HepG2 (cell line): ENCODE measurements at regions not wholly inside any gene's neighbourhood (a gene's known extent, or its start where the extent isn't known, plus 50 kb on each side); places are given as distances from the start of the nearest gene placed in this dataset.

Experiments
- ATAC-seq: fragments of 200-7000 bp; cut with Tn5 transposase; 3 replicates; pipeline ENCODE4 v1.9.1; 2020; ENCODE audit warnings: mild to moderate bottlenecking, moderate library complexity
- BruUV-seq: library from RNA; stranded (reverse); fragments of 400-500 nt; replicated peaks from 2 replicates; lab custom pipeline; 2021; lab: Mats Ljungman, UMichigan
- CTCF ChIA-PET: fragments of 300-600 bp; formaldehyde crosslinking; extraction: SDS; loops from one replicate; lab custom pipeline; 2021; ENCODE audit warnings: low total read pairs, inconsistent platforms, low intra/inter-chr PET ratio; lab: Yijun Ruan, JAX
- POLR2A ChIA-PET: fragments of 350-600 bp; sonication (Branson Sonifier 250); formaldehyde crosslinking; loops from one replicate; lab custom pipeline; 2020; ENCODE audit warnings: antibody characterized with exemption, inconsistent platforms; lab: Yijun Ruan, JAX
- DNase-seq: peaks from one replicate; pipeline ENCODE4 v3.0.0-alpha.2; 2015; ENCODE audit warnings: low spot score
- FAIRE-seq: peaks from 3 replicates; lab custom pipeline; 2011; peaks lifted over from hg19 to GRCh38; lab: Jason Lieb, UNC
- H2AFZ ChIP-seq: one replicate; pipeline ENCODE4 v1.6.1; 2011; ENCODE audit warnings: low read length, inconsistent platforms
- H3K27ac ChIP-seq: fragments of 300-600 bp; 3 replicates; pipeline ENCODE4 v1.8.0; 2011; ENCODE audit warnings: mixed run types, mild to moderate bottlenecking, mixed read lengths, low read length, inconsistent platforms; ENCODE audit not compliant: insufficient read depth; ENCODE audit errors: extremely low read length
- H3K27me3 ChIP-seq, 2 experiments: fragments of 200-600 bp in 1 of 2; 2 replicates in 1 of 2; 3 replicates in 1 of 2; pipeline versions ENCODE4 v1.6.0 to v1.8.0; 2011; ENCODE audit warnings: low read length in 2 of 2, mild to moderate bottlenecking in 2 of 2, moderate library complexity in 2 of 2, inconsistent platforms in 1 of 2; ENCODE audit not compliant: insufficient read depth in 2 of 2, control insufficient read depth in 1 of 2
- H3K36me3 ChIP-seq, 2 experiments: fragments of 200-600 bp in 1 of 2; replicated peaks in 1 of 2; 2 replicates in 1 of 2; 3 replicates in 1 of 2; pipeline versions ENCODE4 v1.5.1 to v1.8.0; 2011; ENCODE audit warnings: low read length in 2 of 2, inconsistent platforms in 1 of 2; ENCODE audit not compliant: insufficient read depth in 2 of 2, control insufficient read depth in 1 of 2
- H3K4me1 ChIP-seq: 2 replicates; pipeline ENCODE4 v1.5.1; 2012; ENCODE audit warnings: low read length, inconsistent platforms; ENCODE audit not compliant: insufficient read depth
- H3K4me2 ChIP-seq: 2 replicates; pipeline ENCODE4 v1.6.0; 2011; ENCODE audit warnings: low read depth, low read length, inconsistent platforms
- H3K4me3 ChIP-seq, 3 experiments: fragments of 200-600 bp in 1 of 3; sonication (generic), shearing (Covaris generic) in 1 of 3; replicated peaks in 1 of 3; 2 replicates each; pipeline ENCODE4 v1.5.1; 2011 to 2016; ENCODE audit warnings: low read length in 3 of 3, inconsistent platforms in 2 of 3, low read depth in 2 of 3, mild to moderate bottlenecking in 2 of 3, control low read depth in 1 of 3, mixed read lengths in 1 of 3; ENCODE audit not compliant: insufficient read depth in 1 of 3
- H3K79me2 ChIP-seq: one replicate; pipeline ENCODE4 v1.6.1; 2011; ENCODE audit warnings: low read length, inconsistent platforms; ENCODE audit not compliant: insufficient read depth
- H3K9ac ChIP-seq: 2 replicates; pipeline ENCODE4 v1.6.0; 2011; ENCODE audit warnings: mild to moderate bottlenecking, low read depth, low read length, inconsistent platforms; ENCODE audit not compliant: insufficient read depth
- H3K9me3 ChIP-seq: 2 replicates; pipeline ENCODE4 v1.5.1; 2012; ENCODE audit warnings: mild to moderate bottlenecking, low read length
- H4K20me1 ChIP-seq: 2 replicates; pipeline ENCODE4 v1.6.0; 2011; ENCODE audit warnings: inconsistent platforms, mild to moderate bottlenecking, low read length, moderate library complexity; ENCODE audit not compliant: insufficient read depth
- ESRRA ChIP-seq: sonication (generic); formaldehyde crosslinking; IDR thresholded peaks from 2 replicates; pipeline ENCODE4 v1.5.1; 2020; ENCODE audit warnings: mild to moderate bottlenecking, low read depth, missing genetic modification reagents
- SRY ChIP-seq: sonication (generic); formaldehyde crosslinking; IDR thresholded peaks from 2 replicates; pipeline ENCODE4 v1.8.0; 2022; ENCODE audit warnings: mild to moderate bottlenecking, missing genetic modification reagents
- THAP11 ChIP-seq: IDR thresholded peaks from 2 replicates; pipeline ENCODE4 v1.6.1; 2016; ENCODE audit warnings: missing biosample characterization, missing genetic modification reagents
- ZNF20 ChIP-seq: sonication (generic); formaldehyde crosslinking; IDR thresholded peaks from 2 replicates; pipeline ENCODE4 v1.4.0; 2020; ENCODE audit warnings: mild to moderate bottlenecking, moderate library complexity, missing genetic modification reagents
- ZNF329 ChIP-seq: sonication (generic); formaldehyde crosslinking; IDR thresholded peaks from 2 replicates; pipeline ENCODE4 v1.9.0; 2021; ENCODE audit warnings: low read depth, mild to moderate bottlenecking, missing genetic modification reagents
- ZNF547 ChIP-seq: sonication (generic); formaldehyde crosslinking; IDR thresholded peaks from 2 replicates; pipeline ENCODE4 v1.5.1; 2020; ENCODE audit warnings: mild to moderate bottlenecking, missing genetic modification reagents
- WGBS: methylation state at CpG from one replicate; pipeline ENCODE4 v1.1.6; 2017; ENCODE audit warnings: low lambda C conversion rate; 5-methylcytosine and 5-hydroxymethylcytosine counted together
- in situ Hi-C: cut with HindIII; loops from 2 replicates; pipeline ENCODE4 v1.10.0; 2017; ENCODE audit warnings: low pct_unique_long_range_greater_than_20kb; ENCODE audit not compliant: extremely low pct_ligation_motif_present
- intact Hi-C: fragments of 100-400 bp; cut with micrococcal nuclease; formaldehyde crosslinking; loops from one replicate; pipeline ENCODE4 v1.10.0; 2022; ENCODE audit not compliant: unreplicated experiment
- TF ChIP-seq, protein P1 (sequence below): sonication (generic); formaldehyde crosslinking; IDR thresholded peaks from one replicate; pipeline ENCODE4 v1.5.1; 2020; ENCODE audit warnings: mild to moderate bottlenecking, missing genetic modification reagents; ENCODE audit errors: not compliant biosample characterization

DNA sequence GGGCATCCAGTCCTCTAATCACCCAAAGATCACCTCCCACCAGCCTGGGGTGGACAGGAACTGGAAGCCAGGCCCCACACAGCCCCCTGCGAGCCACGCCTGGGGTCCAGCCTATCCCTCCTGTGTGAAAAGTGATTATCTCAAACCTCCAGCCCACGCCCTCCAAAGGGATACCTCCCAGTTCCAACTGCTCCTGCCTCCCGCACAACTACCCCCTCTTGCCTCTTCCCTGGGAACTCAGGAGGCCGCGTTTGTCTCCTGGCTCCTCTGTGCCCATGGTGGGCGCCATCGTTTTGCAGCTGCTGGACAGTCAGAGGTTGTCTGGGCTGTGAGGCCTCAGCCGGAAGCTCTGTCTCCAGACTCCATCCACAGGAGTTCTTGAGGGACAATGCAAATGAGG lies 305.9 kb downstream of the AJAP1 start:
- FAIRE-seq = no peak
- ChIA-PET POLR2A (no interaction called here), CTCF (no interaction called here)
- ATAC-seq = no peak
- H3K4me1 ChIP-seq = no peaks in the 10 kb centered on the region
- H3K27me3 ChIP-seq = no peaks in the 10 kb centered on the region; a peak in 1 of 5 replicates
- peaks cover 27% of the 10 kb centered on the region for H3K9me3 ChIP-seq
- DNase-seq = no peak
- H3K9ac ChIP-seq = no peak overlapping the region
- intact Hi-C loops = no loop called here
- H4K20me1 ChIP-seq = no peaks in the 10 kb centered on the region
- no peaks in the 10 kb centered on the region for H3K79me2 ChIP-seq
- no peak overlapping the region for H3K4me2 ChIP-seq
- no peak overlapping the region for H3K4me3 ChIP-seq
- no TSS peak for BruUV-seq
- WGBS = 14% methylated on average over 5 of the region's 9 CpGs
- H3K36me3 ChIP-seq = no peaks in the 10 kb centered on the region
- TF ChIP-seq ZNF329 (CRISPR knock-in tag) = no peak
- no peak for TF ChIP-seq THAP11 (CRISPR knock-in tag)
- in situ Hi-C loops = no loop called here
- H2AFZ ChIP-seq = no peak overlapping the region
- H3K27ac ChIP-seq = no peak overlapping the region

GRCh38 chr1:4959216-4959615 lies 304.8 kb downstream of the AJAP1 start:
- no peak overlapping the region for H3K4me2 ChIP-seq
- no peak overlapping the region for H3K4me3 ChIP-seq
- H3K4me1 ChIP-seq = no peaks in the 10 kb centered on the region
- no peaks in the 10 kb centered on the region for H3K79me2 ChIP-seq
- peaks cover 36% of the 10 kb centered on the region for H3K9me3 ChIP-seq
- H3K27ac ChIP-seq = no peak overlapping the region
- no peaks in the 10 kb centered on the region for H4K20me1 ChIP-seq
- 15% methylated on average over 6 of the region's 6 CpGs for WGBS
- BruUV-seq = no TSS peak
- no peak overlapping the region for H2AFZ ChIP-seq
- DNase-seq = no peak
- H3K36me3 ChIP-seq = no peaks in the 10 kb centered on the region
- intact Hi-C loops = no loop called here
- H3K9ac ChIP-seq = no peak overlapping the region
- POLR2A ChIA-PET = no interaction called here
- FAIRE-seq = no peak
- no peaks in the 10 kb centered on the region; a peak in 1 of 5 replicates for H3K27me3 ChIP-seq
- CTCF ChIA-PET = no interaction called here
- TF ChIP-seq SRY (CRISPR knock-in tag) (no peak), ESRRA (CRISPR knock-in tag) (no peak), ZNF20 (CRISPR knock-in tag) (no peak), ZNF547 (CRISPR knock-in tag) (no peak)
- TF ChIP-seq, protein P1, sequence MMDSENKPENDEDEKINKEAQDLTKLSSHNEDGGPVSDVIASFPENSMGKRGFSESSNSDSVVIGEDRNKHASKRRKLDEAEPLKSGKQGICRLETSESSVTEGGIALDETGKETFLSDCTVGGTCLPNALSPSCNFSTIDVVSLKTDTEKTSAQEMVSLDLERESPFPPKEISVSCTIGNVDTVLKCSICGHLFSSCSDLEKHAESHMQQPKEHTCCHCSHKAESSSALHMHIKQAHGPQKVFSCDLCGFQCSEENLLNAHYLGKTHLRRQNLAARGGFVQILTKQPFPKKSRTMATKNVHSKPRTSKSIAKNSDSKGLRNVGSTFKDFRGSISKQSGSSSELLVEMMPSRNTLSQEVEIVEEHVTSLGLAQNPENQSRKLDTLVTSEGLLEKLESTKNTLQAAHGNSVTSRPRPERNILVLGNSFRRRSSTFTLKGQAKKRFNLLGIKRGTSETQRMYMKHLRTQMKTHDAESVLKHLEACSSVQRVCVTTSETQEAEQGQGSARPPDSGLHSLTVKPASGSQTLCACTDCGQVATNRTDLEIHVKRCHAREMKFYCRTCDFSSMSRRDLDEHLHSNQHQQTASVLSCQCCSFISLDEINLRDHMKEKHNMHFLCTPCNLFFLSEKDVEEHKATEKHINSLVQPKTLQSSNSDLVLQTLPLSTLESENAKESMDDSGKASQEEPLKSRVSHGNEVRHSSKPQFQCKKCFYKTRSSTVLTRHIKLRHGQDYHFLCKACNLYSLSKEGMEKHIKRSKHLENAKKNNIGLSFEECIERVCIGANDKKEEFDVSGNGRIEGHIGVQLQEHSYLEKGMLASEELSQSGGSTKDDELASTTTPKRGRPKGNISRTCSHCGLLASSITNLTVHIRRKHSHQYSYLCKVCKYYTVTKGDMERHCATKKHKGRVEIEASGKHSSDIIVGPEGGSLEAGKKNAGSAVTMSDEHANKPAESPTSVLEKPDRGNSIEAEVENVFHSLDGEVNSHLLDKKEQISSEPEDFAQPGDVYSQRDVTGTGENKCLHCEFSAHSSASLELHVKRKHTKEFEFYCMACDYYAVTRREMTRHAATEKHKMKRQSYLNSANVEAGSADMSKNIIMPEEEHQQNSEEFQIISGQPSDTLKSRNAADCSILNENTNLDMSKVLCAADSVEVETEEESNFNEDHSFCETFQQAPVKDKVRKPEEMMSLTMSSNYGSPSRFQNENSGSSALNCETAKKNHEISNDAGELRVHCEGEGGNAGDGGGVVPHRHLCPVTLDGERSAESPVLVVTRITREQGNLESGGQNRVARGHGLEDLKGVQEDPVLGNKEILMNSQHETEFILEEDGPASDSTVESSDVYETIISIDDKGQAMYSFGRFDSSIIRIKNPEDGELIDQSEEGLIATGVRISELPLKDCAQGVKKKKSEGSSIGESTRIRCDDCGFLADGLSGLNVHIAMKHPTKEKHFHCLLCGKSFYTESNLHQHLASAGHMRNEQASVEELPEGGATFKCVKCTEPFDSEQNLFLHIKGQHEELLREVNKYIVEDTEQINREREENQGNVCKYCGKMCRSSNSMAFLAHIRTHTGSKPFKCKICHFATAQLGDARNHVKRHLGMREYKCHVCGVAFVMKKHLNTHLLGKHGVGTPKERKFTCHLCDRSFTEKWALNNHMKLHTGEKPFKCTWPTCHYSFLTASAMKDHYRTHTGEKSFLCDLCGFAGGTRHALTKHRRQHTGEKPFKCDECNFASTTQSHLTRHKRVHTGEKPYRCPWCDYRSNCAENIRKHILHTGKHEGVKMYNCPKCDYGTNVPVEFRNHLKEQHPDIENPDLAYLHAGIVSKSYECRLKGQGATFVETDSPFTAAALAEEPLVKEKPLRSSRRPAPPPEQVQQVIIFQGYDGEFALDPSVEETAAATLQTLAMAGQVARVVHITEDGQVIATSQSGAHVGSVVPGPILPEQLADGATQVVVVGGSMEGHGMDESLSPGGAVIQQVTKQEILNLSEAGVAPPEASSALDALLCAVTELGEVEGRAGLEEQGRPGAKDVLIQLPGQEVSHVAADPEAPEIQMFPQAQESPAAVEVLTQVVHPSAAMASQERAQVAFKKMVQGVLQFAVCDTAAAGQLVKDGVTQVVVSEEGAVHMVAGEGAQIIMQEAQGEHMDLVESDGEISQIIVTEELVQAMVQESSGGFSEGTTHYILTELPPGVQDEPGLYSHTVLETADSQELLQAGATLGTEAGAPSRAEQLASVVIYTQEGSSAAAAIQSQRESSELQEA (CRISPR knock-in tag) = no peak
- TF ChIP-seq, all 625 proteins: peak for 0
- in situ Hi-C loops = no loop called here
- ATAC-seq = no peak
